Sigmoid colon (tissue), 4 donors: ENCODE measurements at regions not wholly inside any gene's neighbourhood (a gene's known extent, or its start where the extent isn't known, plus 50 kb on each side); places are given as distances from the start of the nearest gene placed in this dataset.

ENCODE experiments used
- CTCF ChIP-seq, 4 experiments: fragments of 450-650 bp in 3 of 4; fragments of 200-600 bp in 1 of 4; IDR thresholded peaks; one replicate each; pipeline ENCODE4 v1.5.1; 2016 to 2019; ENCODE audit warnings: antibody characterized with exemption in 4 of 4, mild to moderate bottlenecking in 3 of 4, moderate library complexity in 2 of 4
- EP300 ChIP-seq, 4 donors: sonication (generic); formaldehyde crosslinking; IDR thresholded peaks; one replicate each; pipeline ENCODE4 v1.6.1; 2017; ENCODE audit warnings: antibody characterized with exemption in 4 of 4
- POLR2A ChIP-seq, 2 donors: fragments of 450-650 bp; IDR thresholded peaks; one replicate each; pipeline ENCODE4 v1.6.1; 2016; ENCODE audit warnings: antibody characterized with exemption in 2 of 2, mild to moderate bottlenecking in 2 of 2, moderate library complexity in 2 of 2
- POLR2AphosphoS5 ChIP-seq, 4 donors: sonication (generic); formaldehyde crosslinking; IDR thresholded peaks; one replicate each; pipeline ENCODE4 v1.6.1; 2017; ENCODE audit warnings: antibody characterized with exemption in 4 of 4

GRCh38 chr2:239477591-239477990 is 76.8 kb upstream of the HDAC4 start:
- TF ChIP-seq CTCF (IDR thresholded peaks at IDR 0.05) (no peak), POLR2A (IDR thresholded peaks at IDR 0.05) (no peak), EP300 (IDR thresholded peaks at IDR 0.05) (no peak), POLR2AphosphoS5 (IDR thresholded peaks at IDR 0.05) (no peak)
